Activated CD8-positive, alpha-beta memory T cell treated with anti-CD3 and anti-CD28 coated beads, Interleukin-2, amount 10 ng/mL, durations not matched to agents 7 days and 5 days (primary cell): ENCODE measurements at regions not wholly inside any gene's neighbourhood (a gene's known extent, or its start where the extent isn't known, plus 50 kb on each side); places are given as distances from the start of the nearest gene placed in this dataset.

Experiments used
- ATAC-seq: fragments of 150-1000 bp; cut with Tn5 transposase; one replicate; pipeline ENCODE4 v1.10.0; 2021; ENCODE audit warnings: moderate library complexity
- CTCF ChIA-PET: fragments of 350-600 bp; sonication (Branson Sonifier 250); formaldehyde crosslinking; loops from one replicate; lab custom pipeline; 2021; ENCODE audit warnings: antibody characterized with exemption; lab: Charles Lee
- DNase-seq: peaks from one replicate; pipeline ENCODE4 v3.0.0-alpha.2; 2020
- H3K27ac Mint-ChIP-seq: one replicate; pipeline ENCODE4 v1.8.0; 2021; ENCODE audit warnings: mild to moderate bottlenecking, mixed read lengths
- H3K27me3 Mint-ChIP-seq: one replicate; pipeline ENCODE4 v1.8.0; 2021; ENCODE audit warnings: mixed read lengths
- H3K36me3 Mint-ChIP-seq: one replicate; pipeline ENCODE4 v1.8.0; 2021; ENCODE audit warnings: mild to moderate bottlenecking, mixed read lengths
- H3K4me1 Mint-ChIP-seq: one replicate; pipeline ENCODE4 v1.8.0; 2021; ENCODE audit warnings: mixed read lengths
- H3K4me3 Mint-ChIP-seq: one replicate; pipeline ENCODE4 v1.8.0; 2021; ENCODE audit warnings: mild to moderate bottlenecking, moderate library complexity, mixed read lengths
- H3K9me3 Mint-ChIP-seq: one replicate; pipeline ENCODE4 v1.8.0; 2022; ENCODE audit warnings: low read depth, mixed read lengths

GRCh38 chr1:181344091-181344490 lies 139.2 kb upstream of the CACNA1E start:
- Mint-ChIP-seq H3K36me3 (no peaks in the 10 kb centered on the region), H3K4me3 (no peak overlapping the region), H3K27me3 (no peaks in the 10 kb centered on the region), H3K4me1 (no peaks in the 10 kb centered on the region), H3K9me3 (no peaks in the 10 kb centered on the region), H3K27ac (no peak overlapping the region)
- ATAC-seq: no peak
- no peak for DNase-seq
- CTCF ChIA-PET: no interaction called here

- Mint-ChIP-seq H3K4me3 (no peak overlapping the region), H3K27me3 (no peaks in the 10 kb centered on the region), H3K27ac (no peak overlapping the region), H3K36me3 (no peaks in the 10 kb centered on the region), H3K4me1 (no peaks in the 10 kb centered on the region), H3K9me3 (no peaks in the 10 kb centered on the region)
- ATAC-seq (no peak), DNase-seq (no peak)
- CTCF ChIA-PET: no interaction called here
These were observed 138.2 kb upstream of the CACNA1E start for GRCh38 chr1:181345146-181345545.

GRCh38 chr1:181347495-181348390 lies 135.6 kb upstream of the CACNA1E start:
- Mint-ChIP-seq H3K27ac (no peak overlapping the region), H3K4me3 (no peak overlapping the region), H3K36me3 (no peaks in the 10 kb centered on the region), H3K9me3 (no peaks in the 10 kb centered on the region), H3K4me1 (no peaks in the 10 kb centered on the region), H3K27me3 (no peaks in the 10 kb centered on the region)
- CTCF ChIA-PET: no interaction called here
- no peak for ATAC-seq
- DNase-seq: peak; percentile 26

- ATAC-seq (no peak), DNase-seq (peak; percentile 23)
- Mint-ChIP-seq H3K9me3 (no peaks in the 10 kb centered on the region), H3K4me3 (no peak overlapping the region), H3K36me3 (no peaks in the 10 kb centered on the region), H3K27ac (peak overlapping the region; percentile 5), H3K4me1 (no peaks in the 10 kb centered on the region), H3K27me3 (no peaks in the 10 kb centered on the region)
- CTCF ChIA-PET: interaction anchor here (1.5 kb wide), 1 partner anchor 9 kb away, joined by 3 read pairs; no protein-coding TSS in a partner anchor
These were observed 133.8 kb upstream of the CACNA1E start for GRCh38 chr1:181349512-181349911.

- H3K9me3 Mint-ChIP-seq: no peaks in the 10 kb centered on the region
- no peak overlapping the region for H3K4me3 Mint-ChIP-seq
- H3K27ac Mint-ChIP-seq: no peak overlapping the region
- no peaks in the 10 kb centered on the region for H3K27me3 Mint-ChIP-seq
- ATAC-seq (no peak), DNase-seq (peak; percentile 23)
- no peaks in the 10 kb centered on the region for H3K36me3 Mint-ChIP-seq
- CTCF ChIA-PET: interaction anchor here (1.5 kb wide), 1 partner anchor 9 kb away, joined by 3 read pairs; no protein-coding TSS in a partner anchor
- H3K4me1 Mint-ChIP-seq: no peaks in the 10 kb centered on the region
These were observed 133.2 kb upstream of the CACNA1E start for GRCh38 chr1:181350131-181350530.

- Mint-ChIP-seq H3K27me3 (no peaks in the 10 kb centered on the region), H3K4me1 (no peaks in the 10 kb centered on the region), H3K9me3 (no peaks in the 10 kb centered on the region), H3K36me3 (no peaks in the 10 kb centered on the region), H3K4me3 (no peak overlapping the region), H3K27ac (no peak overlapping the region)
- ATAC-seq (no peak), DNase-seq (no peak)
- CTCF ChIA-PET: no interaction called here
These were observed 131.6 kb upstream of the CACNA1E start for GRCh38 chr1:181351740-181352139.

- Mint-ChIP-seq H3K27ac (no peak overlapping the region), H3K9me3 (no peaks in the 10 kb centered on the region), H3K4me3 (no peak overlapping the region), H3K4me1 (no peaks in the 10 kb centered on the region), H3K27me3 (no peaks in the 10 kb centered on the region), H3K36me3 (no peaks in the 10 kb centered on the region)
- ATAC-seq: no peak
- CTCF ChIA-PET: no interaction called here
- peak; percentile 21 for DNase-seq
These were observed 130.6 kb upstream of the CACNA1E start for GRCh38 chr1:181352695-181353094.

- CTCF ChIA-PET: interaction anchor here (0.7 kb wide), 1 partner anchor 84 kb away, joined by 3 read pairs; no protein-coding TSS in a partner anchor
- Mint-ChIP-seq H3K27me3 (no peaks in the 10 kb centered on the region), H3K9me3 (no peaks in the 10 kb centered on the region), H3K4me3 (no peak overlapping the region), H3K27ac (no peak overlapping the region), H3K36me3 (no peaks in the 10 kb centered on the region), H3K4me1 (no peaks in the 10 kb centered on the region)
- ATAC-seq: no peak
- DNase-seq: no peak
These were observed 129.8 kb upstream of the CACNA1E start for GRCh38 chr1:181353526-181353925.

GRCh38 chr1:181354865-181355264 lies 128.5 kb upstream of the CACNA1E start:
- Mint-ChIP-seq H3K9me3 (no peaks in the 10 kb centered on the region), H3K36me3 (no peaks in the 10 kb centered on the region), H3K27me3 (no peaks in the 10 kb centered on the region), H3K4me3 (no peak overlapping the region), H3K4me1 (no peaks in the 10 kb centered on the region), H3K27ac (no peak overlapping the region)
- CTCF ChIA-PET: no interaction called here
- no peak for ATAC-seq
- peak; percentile 1 for DNase-seq

- ATAC-seq: no peak
- CTCF ChIA-PET: no interaction called here
- H3K36me3 Mint-ChIP-seq: no peaks in the 10 kb centered on the region
These were observed 126.6 kb upstream of the CACNA1E start for GRCh38 chr1:181356505-181357340.

GRCh38 chr1:181359012-181359411 lies 124.3 kb upstream of the CACNA1E start:
- ATAC-seq: no peak
- H3K27ac Mint-ChIP-seq: no peak overlapping the region
- H3K27me3 Mint-ChIP-seq: no peaks in the 10 kb centered on the region
- no peaks in the 10 kb centered on the region for H3K9me3 Mint-ChIP-seq
- H3K4me3 Mint-ChIP-seq: no peak overlapping the region
- CTCF ChIA-PET: interaction anchor here (1.4 kb wide), 1 partner anchor 9 kb away, joined by 3 read pairs; no protein-coding TSS in a partner anchor
- DNase-seq: no peak
- no peaks in the 10 kb centered on the region for H3K36me3 Mint-ChIP-seq
- H3K4me1 Mint-ChIP-seq: no peaks in the 10 kb centered on the region

More at GRCh38 chr1:181356505-181357340, 126.6 kb upstream of the CACNA1E start:
- no peaks in the 10 kb centered on the region for H3K27me3 Mint-ChIP-seq
- no peaks in the 10 kb centered on the region for H3K4me1 Mint-ChIP-seq
- H3K9me3 Mint-ChIP-seq: no peaks in the 10 kb centered on the region
- H3K4me3 Mint-ChIP-seq: no peak overlapping the region
- no peak overlapping the region for H3K27ac Mint-ChIP-seq
- peak; percentile 37 for DNase-seq

GRCh38 chr1:181364801-181365200 lies 118.5 kb upstream of the CACNA1E start:
- ATAC-seq: no peak
- no peaks in the 10 kb centered on the region for H3K4me1 Mint-ChIP-seq
- H3K27ac Mint-ChIP-seq: no peak overlapping the region
- H3K4me3 Mint-ChIP-seq: no peak overlapping the region
- DNase-seq: no peak
- H3K36me3 Mint-ChIP-seq: no peaks in the 10 kb centered on the region
- no peaks in the 10 kb centered on the region for H3K9me3 Mint-ChIP-seq
- CTCF ChIA-PET: no interaction called here
- no peaks in the 10 kb centered on the region for H3K27me3 Mint-ChIP-seq

- Mint-ChIP-seq H3K27ac (no peak overlapping the region), H3K27me3 (no peaks in the 10 kb centered on the region), H3K4me1 (no peaks in the 10 kb centered on the region), H3K9me3 (no peaks in the 10 kb centered on the region), H3K4me3 (no peak overlapping the region), H3K36me3 (no peaks in the 10 kb centered on the region)
- DNase-seq (peak; percentile 16), ATAC-seq (no peak)
- CTCF ChIA-PET: no interaction called here
These were observed 116.4 kb upstream of the CACNA1E start for GRCh38 chr1:181366910-181367309.
